WTC11 (cell line): ENCODE measurements at regions not wholly inside any gene's neighbourhood (a gene's known extent, or its start where the extent isn't known, plus 50 kb on each side); places are given as distances from the start of the nearest gene placed in this dataset.

Source experiments
- CREB1 ChIP-seq: sonication (generic); formaldehyde crosslinking; IDR thresholded peaks from 2 replicates; pipeline ENCODE4 v1.8.0; 2023; ENCODE audit warnings: mild to moderate bottlenecking, missing genetic modification reagents
- ETV6 ChIP-seq: sonication (generic); formaldehyde crosslinking; IDR thresholded peaks from 2 replicates; pipeline ENCODE4 v1.8.1; 2022; ENCODE audit warnings: mild to moderate bottlenecking, missing genetic modification reagents
- NR3C1 ChIP-seq: sonication (generic); formaldehyde crosslinking; conservative IDR thresholded peaks from 2 replicates; pipeline ENCODE4 v1.8.1; 2023; ENCODE audit warnings: low read depth, mild to moderate bottlenecking, missing genetic modification reagents
- ZNF138 ChIP-seq: sonication (generic); formaldehyde crosslinking; conservative IDR thresholded peaks from 2 replicates; pipeline ENCODE4 v1.8.1; 2022; ENCODE audit warnings: mild to moderate bottlenecking, moderate library complexity, missing genetic modification reagents
- ZNF232 ChIP-seq: sonication (generic); formaldehyde crosslinking; IDR thresholded peaks from 2 replicates; pipeline ENCODE4 v1.8.0; 2022; ENCODE audit warnings: mild to moderate bottlenecking, missing genetic modification reagents
- ZNF317 ChIP-seq: sonication (generic); formaldehyde crosslinking; IDR thresholded peaks from 2 replicates; pipeline ENCODE4 v1.8.1; 2023; ENCODE audit warnings: low read depth, mild to moderate bottlenecking, moderate library complexity, missing genetic modification reagents, borderline replicate concordance
- TF ChIP-seq, protein P1 (sequence below): fragments of 200-600 bp; IDR thresholded peaks from 2 replicates; pipeline ENCODE4 v1.8.0; 2022; ENCODE audit warnings: antibody characterized with exemption
- TF ChIP-seq, protein P2 (sequence below): sonication (generic); formaldehyde crosslinking; IDR thresholded peaks from 2 replicates; pipeline ENCODE4 v1.8.1; 2023; ENCODE audit warnings: mild to moderate bottlenecking, missing genetic modification reagents
- TF ChIP-seq, protein P3 (sequence below): sonication (generic); formaldehyde crosslinking; conservative IDR thresholded peaks from 2 replicates; pipeline ENCODE4 v1.8.1; 2022; ENCODE audit warnings: mild to moderate bottlenecking, missing genetic modification reagents
- TF ChIP-seq, protein P4 (sequence below): sonication (generic); formaldehyde crosslinking; conservative IDR thresholded peaks from 2 replicates; pipeline ENCODE4 v1.8.1; 2023; ENCODE audit warnings: mild to moderate bottlenecking, low read depth, missing genetic modification reagents, moderate library complexity

DNA sequence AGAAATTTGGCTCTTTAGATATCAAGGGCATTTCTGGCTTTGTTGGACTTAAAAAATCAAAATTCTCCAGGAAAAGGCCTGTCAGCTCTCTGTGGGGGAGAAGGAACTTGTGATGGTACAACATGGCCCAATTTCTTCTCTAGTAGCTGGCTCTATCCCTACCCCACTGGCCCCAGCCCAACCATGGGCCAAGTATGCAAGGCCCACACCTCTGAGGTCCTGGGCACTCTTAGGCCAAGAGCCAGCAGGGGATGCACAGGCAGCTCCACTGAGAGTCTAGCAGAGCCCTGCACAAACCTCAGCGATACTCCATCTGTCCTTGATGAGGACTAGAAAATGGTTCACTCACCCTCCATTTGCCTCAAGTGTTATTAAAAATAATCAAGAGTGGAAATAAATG lies 261.2 kb downstream of the C7orf25 start:
- TF ChIP-seq NR3C1 (CRISPR knock-in tag), result no peak
- no peak for TF ChIP-seq ETV6 (CRISPR knock-in tag)
- TF ChIP-seq, protein P1, sequence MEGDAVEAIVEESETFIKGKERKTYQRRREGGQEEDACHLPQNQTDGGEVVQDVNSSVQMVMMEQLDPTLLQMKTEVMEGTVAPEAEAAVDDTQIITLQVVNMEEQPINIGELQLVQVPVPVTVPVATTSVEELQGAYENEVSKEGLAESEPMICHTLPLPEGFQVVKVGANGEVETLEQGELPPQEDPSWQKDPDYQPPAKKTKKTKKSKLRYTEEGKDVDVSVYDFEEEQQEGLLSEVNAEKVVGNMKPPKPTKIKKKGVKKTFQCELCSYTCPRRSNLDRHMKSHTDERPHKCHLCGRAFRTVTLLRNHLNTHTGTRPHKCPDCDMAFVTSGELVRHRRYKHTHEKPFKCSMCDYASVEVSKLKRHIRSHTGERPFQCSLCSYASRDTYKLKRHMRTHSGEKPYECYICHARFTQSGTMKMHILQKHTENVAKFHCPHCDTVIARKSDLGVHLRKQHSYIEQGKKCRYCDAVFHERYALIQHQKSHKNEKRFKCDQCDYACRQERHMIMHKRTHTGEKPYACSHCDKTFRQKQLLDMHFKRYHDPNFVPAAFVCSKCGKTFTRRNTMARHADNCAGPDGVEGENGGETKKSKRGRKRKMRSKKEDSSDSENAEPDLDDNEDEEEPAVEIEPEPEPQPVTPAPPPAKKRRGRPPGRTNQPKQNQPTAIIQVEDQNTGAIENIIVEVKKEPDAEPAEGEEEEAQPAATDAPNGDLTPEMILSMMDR, result no peak
- no peak for TF ChIP-seq ZNF138 (CRISPR knock-in tag)
- TF ChIP-seq, protein P2, sequence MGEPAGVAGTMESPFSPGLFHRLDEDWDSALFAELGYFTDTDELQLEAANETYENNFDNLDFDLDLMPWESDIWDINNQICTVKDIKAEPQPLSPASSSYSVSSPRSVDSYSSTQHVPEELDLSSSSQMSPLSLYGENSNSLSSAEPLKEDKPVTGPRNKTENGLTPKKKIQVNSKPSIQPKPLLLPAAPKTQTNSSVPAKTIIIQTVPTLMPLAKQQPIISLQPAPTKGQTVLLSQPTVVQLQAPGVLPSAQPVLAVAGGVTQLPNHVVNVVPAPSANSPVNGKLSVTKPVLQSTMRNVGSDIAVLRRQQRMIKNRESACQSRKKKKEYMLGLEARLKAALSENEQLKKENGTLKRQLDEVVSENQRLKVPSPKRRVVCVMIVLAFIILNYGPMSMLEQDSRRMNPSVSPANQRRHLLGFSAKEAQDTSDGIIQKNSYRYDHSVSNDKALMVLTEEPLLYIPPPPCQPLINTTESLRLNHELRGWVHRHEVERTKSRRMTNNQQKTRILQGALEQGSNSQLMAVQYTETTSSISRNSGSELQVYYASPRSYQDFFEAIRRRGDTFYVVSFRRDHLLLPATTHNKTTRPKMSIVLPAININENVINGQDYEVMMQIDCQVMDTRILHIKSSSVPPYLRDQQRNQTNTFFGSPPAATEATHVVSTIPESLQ, result no peak
- TF ChIP-seq, protein P3, sequence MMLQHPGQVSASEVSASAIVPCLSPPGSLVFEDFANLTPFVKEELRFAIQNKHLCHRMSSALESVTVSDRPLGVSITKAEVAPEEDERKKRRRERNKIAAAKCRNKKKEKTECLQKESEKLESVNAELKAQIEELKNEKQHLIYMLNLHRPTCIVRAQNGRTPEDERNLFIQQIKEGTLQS, result no peak
- no peak for TF ChIP-seq ZNF317 (CRISPR knock-in tag)
- TF ChIP-seq, protein P4, sequence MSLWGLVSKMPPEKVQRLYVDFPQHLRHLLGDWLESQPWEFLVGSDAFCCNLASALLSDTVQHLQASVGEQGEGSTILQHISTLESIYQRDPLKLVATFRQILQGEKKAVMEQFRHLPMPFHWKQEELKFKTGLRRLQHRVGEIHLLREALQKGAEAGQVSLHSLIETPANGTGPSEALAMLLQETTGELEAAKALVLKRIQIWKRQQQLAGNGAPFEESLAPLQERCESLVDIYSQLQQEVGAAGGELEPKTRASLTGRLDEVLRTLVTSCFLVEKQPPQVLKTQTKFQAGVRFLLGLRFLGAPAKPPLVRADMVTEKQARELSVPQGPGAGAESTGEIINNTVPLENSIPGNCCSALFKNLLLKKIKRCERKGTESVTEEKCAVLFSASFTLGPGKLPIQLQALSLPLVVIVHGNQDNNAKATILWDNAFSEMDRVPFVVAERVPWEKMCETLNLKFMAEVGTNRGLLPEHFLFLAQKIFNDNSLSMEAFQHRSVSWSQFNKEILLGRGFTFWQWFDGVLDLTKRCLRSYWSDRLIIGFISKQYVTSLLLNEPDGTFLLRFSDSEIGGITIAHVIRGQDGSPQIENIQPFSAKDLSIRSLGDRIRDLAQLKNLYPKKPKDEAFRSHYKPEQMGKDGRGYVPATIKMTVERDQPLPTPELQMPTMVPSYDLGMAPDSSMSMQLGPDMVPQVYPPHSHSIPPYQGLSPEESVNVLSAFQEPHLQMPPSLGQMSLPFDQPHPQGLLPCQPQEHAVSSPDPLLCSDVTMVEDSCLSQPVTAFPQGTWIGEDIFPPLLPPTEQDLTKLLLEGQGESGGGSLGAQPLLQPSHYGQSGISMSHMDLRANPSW (CRISPR knock-in tag), result no peak
- TF ChIP-seq ZNF232 (CRISPR knock-in tag), result no peak
- no peak for TF ChIP-seq CREB1 (CRISPR knock-in tag)
